Liver (tissue), 8 donors: ENCODE measurements at regions not wholly inside any gene's neighbourhood (a gene's known extent, or its start where the extent isn't known, plus 50 kb on each side); places are given as distances from the start of the nearest gene placed in this dataset.

Source experiments
- DNase-seq: peaks from one replicate; pipeline ENCODE4 v3.0.0-alpha.2; 2017; ENCODE audit warnings: low spot score
- H3K27ac ChIP-seq, 2 donors: one replicate each; pipeline ENCODE4 v1.7.0; 2013; ENCODE audit warnings: inconsistent platforms in 2 of 2, low read length in 2 of 2, control low read depth in 1 of 2, low read depth in 1 of 2, mild to moderate bottlenecking in 1 of 2
- H3K27me3 ChIP-seq, 4 donors: one replicate each; pipeline versions ENCODE4 v1.6.1 to v1.7.0; 2013; ENCODE audit warnings: low read length in 3 of 4, inconsistent platforms in 1 of 4, mild to moderate bottlenecking in 1 of 4, moderate library complexity in 1 of 4; ENCODE audit not compliant: control insufficient read depth in 4 of 4, insufficient read depth in 4 of 4
- H3K36me3 ChIP-seq, 4 donors: one replicate each; pipeline versions ENCODE4 v1.6.1 to v1.7.0; 2013; ENCODE audit warnings: low read length in 3 of 4, mild to moderate bottlenecking in 3 of 4, low read depth in 1 of 4, moderate library complexity in 1 of 4; ENCODE audit not compliant: control insufficient read depth in 4 of 4, insufficient read depth in 3 of 4
- H3K4me1 ChIP-seq, 4 donors: one replicate each; pipeline versions ENCODE4 v1.6.1 to v1.7.0; 2013; ENCODE audit warnings: low read length in 3 of 4, mild to moderate bottlenecking in 3 of 4, moderate library complexity in 1 of 4; ENCODE audit not compliant: control insufficient read depth in 4 of 4, insufficient read depth in 4 of 4
- H3K4me3 ChIP-seq, 3 donors: one replicate each; pipeline versions ENCODE4 v1.6.1 to v1.7.0; 2013; ENCODE audit warnings: low read length in 3 of 3, control low read depth in 1 of 3, low read depth in 1 of 3, mild to moderate bottlenecking in 1 of 3
- H3K9ac ChIP-seq, 2 donors: one replicate each; pipeline ENCODE4 v1.7.0; 2013; ENCODE audit warnings: low read length in 2 of 2, mild to moderate bottlenecking in 2 of 2, moderate library complexity in 2 of 2, control low read depth in 1 of 2, low read depth in 1 of 2
- H3K9me3 ChIP-seq, 4 donors: one replicate each; pipeline versions ENCODE4 v1.6.1 to v1.7.0; 2013; ENCODE audit warnings: low read length in 3 of 4; ENCODE audit not compliant: control insufficient read depth in 4 of 4
- CTCF ChIP-seq: fragments of 150-350 bp; IDR thresholded peaks from 2 replicates; pipeline ENCODE4 v1.5.1; 2017; ENCODE audit warnings: improper control_type of control experiment, low read depth, low read length; ENCODE audit not compliant: missing input control
- FOXA2 ChIP-seq: IDR thresholded peaks from 2 replicates; pipeline ENCODE4 v1.6.1; 2016; ENCODE audit warnings: antibody characterized with exemption
- GABPA ChIP-seq, 2 donors: IDR thresholded peaks in 1 of 2; conservative IDR thresholded peaks in 1 of 2; 2 replicates each; pipeline ENCODE4 v1.6.1; 2016; ENCODE audit warnings: antibody characterized with exemption in 2 of 2, mild to moderate bottlenecking in 1 of 2, moderate library complexity in 1 of 2
- JUND ChIP-seq, 2 donors: IDR thresholded peaks; 2 replicates each; pipeline ENCODE4 v1.6.1; 2016; ENCODE audit warnings: antibody characterized with exemption in 2 of 2
- MAX ChIP-seq: IDR thresholded peaks from 2 replicates; pipeline ENCODE4 v1.6.1; 2016; ENCODE audit warnings: antibody characterized with exemption
- REST ChIP-seq: IDR thresholded peaks from 2 replicates; pipeline ENCODE4 v1.6.1; 2016; ENCODE audit warnings: antibody characterized with exemption, mild to moderate bottlenecking
- RXRA ChIP-seq, 2 donors: IDR thresholded peaks; 2 replicates each; pipeline ENCODE4 v1.6.1; 2017 to 2018; ENCODE audit warnings: antibody characterized with exemption in 2 of 2, mild to moderate bottlenecking in 1 of 2
- TAF1 ChIP-seq: conservative IDR thresholded peaks from 2 replicates; pipeline ENCODE4 v1.6.1; 2016; ENCODE audit warnings: antibody characterized with exemption, mild to moderate bottlenecking
- YY1 ChIP-seq: IDR thresholded peaks from 2 replicates; pipeline ENCODE4 v1.6.1; 2016; ENCODE audit warnings: antibody characterized with exemption, mild to moderate bottlenecking
- ZBTB33 ChIP-seq: IDR thresholded peaks from 2 replicates; pipeline ENCODE4 v1.6.1; 2016; ENCODE audit warnings: antibody characterized with exemption
- WGBS: extraction: QIAGEN DNeasy Blood & Tissue Kit; methylation state at CpG from one replicate; pipeline ENCODE4 v1.1.7; 2013; 5-methylcytosine and 5-hydroxymethylcytosine counted together
- donor health status: healthy.
- donor health status: healthy.
- donor health status: healthy.
- donor health status: healthy.
- donor health status: healthy.

- 78% methylated on average over 5 of the region's 5 CpGs for WGBS
These were observed 556.5 kb downstream of the DHX35 start for GRCh38 chr20:39518654-39519053.

More at GRCh38 chr20:39518654-39519053, 556.5 kb downstream of the DHX35 start:
- DNase-seq: no peak
- no peak for TF ChIP-seq RXRA (IDR thresholded peaks at IDR 0.05)
- no peak for TF ChIP-seq ZBTB33
- no peak for TF ChIP-seq MAX
- TF ChIP-seq YY1: no peak
- TF ChIP-seq GABPA (IDR thresholded peaks at IDR 0.05 in 1 of 2, conservative IDR thresholded peaks at IDR 0.05 in 1 of 2): no peak
- TF ChIP-seq JUND (IDR thresholded peaks at IDR 0.05): no peak
- TF ChIP-seq FOXA2: no peak
- no peak for TF ChIP-seq REST
- TF ChIP-seq CTCF: no peak
- no peak for TF ChIP-seq TAF1
- Histone ChIP-seq H3K27me3 (no peaks in the 10 kb centered on the region), H3K36me3 (no peaks in the 10 kb centered on the region), H3K4me3 (no peak overlapping the region), H3K9ac (no peak overlapping the region), H3K27ac (no peak overlapping the region), H3K9me3 (no peaks in the 10 kb centered on the region), H3K4me1 (no peaks in the 10 kb centered on the region)
